Tibial nerve (tissue), 3 donors: ENCODE measurements at regions not wholly inside any gene's neighbourhood (a gene's known extent, or its start where the extent isn't known, plus 50 kb on each side); places are given as distances from the start of the nearest gene placed in this dataset.
"Not testable (repeated sequence)": the region's sequence is repeated elsewhere in the genome, so short reads cannot be mapped to it uniquely, and the experiment has no call there.

Source experiments
- CTCF ChIP-seq, 5 experiments: fragments of 200-600 bp in 3 of 5; fragments of 450-650 bp in 2 of 5; sonication (generic) in 3 of 5; IDR thresholded peaks; one replicate each; pipeline ENCODE4 v1.5.1; 2016 to 2019; ENCODE audit warnings: antibody characterized with exemption in 5 of 5, mild to moderate bottlenecking in 3 of 5, moderate library complexity in 2 of 5
- POLR2A ChIP-seq, 2 donors: fragments of 450-650 bp; IDR thresholded peaks; one replicate each; pipeline ENCODE4 v1.6.1; 2017; ENCODE audit warnings: antibody characterized with exemption in 2 of 2, mild to moderate bottlenecking in 2 of 2, moderate library complexity in 2 of 2

- TF ChIP-seq CTCF, POLR2A (IDR thresholded peaks at IDR 0.05): not testable (repeated sequence)
Observed at GRCh38 chr12:107517816-107518215, 167.8 kb upstream of the PWP1 start.
